Stimulated activated effector memory CD8-positive, alpha-beta T cell treated with anti-CD3 and anti-CD28 coated beads, Interleukin-12 subunit alpha, Interleukin-12 subunit beta, amount 100 ng/mL, for 72 hours (primary cell): ENCODE measurements at regions not wholly inside any gene's neighbourhood (a gene's known extent, or its start where the extent isn't known, plus 50 kb on each side); places are given as distances from the start of the nearest gene placed in this dataset.

Source experiments
- ATAC-seq: fragments of 150-1000 bp; cut with Tn5 transposase; 2 replicates; pipeline ENCODE4 v1.10.0; 2021
- DNase-seq, 2 donors: peaks; one replicate each; pipeline ENCODE4 v3.0.0; 2021 to 2022; ENCODE audit warnings: low spot score in 2 of 2
- H3K27ac Mint-ChIP-seq: one replicate; pipeline ENCODE4 v1.8.0; 2022; ENCODE audit warnings: mild to moderate bottlenecking, mixed read lengths
- H3K36me3 Mint-ChIP-seq: one replicate; pipeline ENCODE4 v1.8.0; 2022; ENCODE audit warnings: mild to moderate bottlenecking, mixed read lengths
- H3K4me1 Mint-ChIP-seq: one replicate; pipeline ENCODE4 v1.8.0; 2022; ENCODE audit warnings: mixed read lengths
- H3K4me3 Mint-ChIP-seq: one replicate; pipeline ENCODE4 v1.8.0; 2022; ENCODE audit warnings: mild to moderate bottlenecking, mixed read lengths
- H3K9me3 Mint-ChIP-seq: one replicate; pipeline ENCODE4 v1.8.0; 2022; ENCODE audit warnings: mixed read lengths

DNA sequence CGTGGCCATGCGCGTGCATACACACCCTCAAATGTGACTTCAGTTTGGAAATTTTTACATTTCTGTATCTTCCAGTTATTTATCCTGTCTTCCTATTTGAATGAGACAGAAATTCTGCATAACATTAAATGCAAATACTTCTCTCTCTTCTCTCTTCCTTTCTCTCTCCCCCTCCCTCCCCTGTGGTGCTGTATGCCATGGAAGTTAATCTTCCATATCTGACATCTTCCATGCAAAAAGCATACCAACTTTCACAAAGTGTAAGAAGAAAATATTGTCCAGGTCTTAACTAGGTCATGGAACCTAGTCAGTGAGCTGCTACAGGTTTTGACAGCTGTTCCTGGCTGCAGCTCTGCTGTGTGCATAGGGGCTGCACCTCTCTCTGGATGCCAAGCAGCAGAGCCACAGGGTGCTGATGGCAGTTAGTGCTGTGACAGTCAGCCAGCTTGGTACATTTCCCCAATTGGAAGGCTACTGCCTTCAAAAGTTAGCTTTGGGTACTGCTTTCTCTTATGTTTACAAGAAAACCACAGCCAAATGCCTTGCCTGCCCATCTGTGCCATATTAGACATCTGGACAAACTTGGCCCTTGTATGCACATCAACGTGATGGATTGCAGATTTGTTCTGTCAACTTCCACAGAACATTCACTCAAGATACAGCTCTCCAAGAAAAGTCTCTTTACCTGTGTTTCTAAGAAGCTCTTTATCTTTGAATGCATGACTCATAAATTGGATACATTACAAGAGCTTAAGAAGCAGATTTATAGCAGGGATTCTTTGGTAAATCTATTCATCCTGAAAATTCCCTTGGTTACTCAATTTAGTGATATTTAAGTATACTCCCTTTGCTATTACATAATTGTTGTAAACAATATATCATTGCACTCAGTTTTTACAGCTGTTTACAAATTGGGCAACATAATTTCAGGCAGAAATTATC, 623.8 kb downstream of the EPHA5 start:
- H3K27ac Mint-ChIP-seq: no peak overlapping the region
- H3K36me3 Mint-ChIP-seq: no peaks in the 10 kb centered on the region
- H3K4me3 Mint-ChIP-seq: no peak overlapping the region
- ATAC-seq (no peak), DNase-seq (no peak)
- no peaks in the 10 kb centered on the region for H3K4me1 Mint-ChIP-seq
- H3K9me3 Mint-ChIP-seq: peaks cover 18% of the 10 kb centered on the region

DNA sequence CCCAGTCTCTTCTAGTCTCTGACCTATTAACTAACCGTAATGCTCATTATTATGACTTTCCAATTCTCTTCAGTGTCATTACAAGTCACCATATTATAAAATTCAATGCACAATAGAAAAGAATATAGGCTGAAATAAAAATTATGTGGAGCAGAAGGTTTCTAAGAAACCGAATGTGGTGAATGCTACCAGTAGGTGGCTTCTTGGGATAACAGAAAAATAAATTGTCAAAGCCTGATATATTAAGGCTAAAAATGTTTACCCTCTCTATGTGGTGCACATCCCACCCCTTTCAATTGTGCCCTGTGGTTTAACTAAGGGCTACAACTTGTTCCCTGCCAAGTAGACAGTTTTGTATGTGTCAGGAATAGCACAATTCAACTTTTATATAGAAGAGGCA, 624.6 kb upstream of the TECRL start:
- DNase-seq (no peak), ATAC-seq (no peak)
- no peak overlapping the region for H3K27ac Mint-ChIP-seq
- no peak overlapping the region for H3K4me3 Mint-ChIP-seq
- no peaks in the 10 kb centered on the region for H3K36me3 Mint-ChIP-seq
- no peaks in the 10 kb centered on the region for H3K4me1 Mint-ChIP-seq
- H3K9me3 Mint-ChIP-seq: peaks cover 15% of the 10 kb centered on the region

DNA sequence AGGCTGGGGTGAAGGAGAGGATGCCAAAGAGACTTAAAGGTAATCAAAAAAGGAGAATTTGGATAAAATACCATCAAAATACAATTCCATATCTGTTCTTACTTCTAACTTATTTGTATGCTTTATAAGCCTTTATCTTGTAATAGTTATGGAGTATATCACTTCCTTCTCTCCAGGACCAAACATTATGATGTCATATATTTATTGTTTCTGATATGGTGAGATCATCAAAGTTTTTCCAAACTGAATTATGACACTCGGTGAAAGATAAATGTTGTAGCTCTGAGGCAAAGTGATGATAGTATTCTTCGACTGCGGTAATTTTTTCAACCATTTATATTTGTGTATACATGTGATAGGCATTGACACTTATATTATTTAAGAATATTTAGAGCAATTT, 619.3 kb upstream of the TECRL start:
- H3K4me1 Mint-ChIP-seq: no peaks in the 10 kb centered on the region
- H3K27ac Mint-ChIP-seq: no peak overlapping the region
- H3K4me3 Mint-ChIP-seq: no peak overlapping the region
- DNase-seq: no peak
- ATAC-seq: no peak
- H3K9me3 Mint-ChIP-seq: peaks cover 15% of the 10 kb centered on the region
- no peaks in the 10 kb centered on the region for H3K36me3 Mint-ChIP-seq

DNA sequence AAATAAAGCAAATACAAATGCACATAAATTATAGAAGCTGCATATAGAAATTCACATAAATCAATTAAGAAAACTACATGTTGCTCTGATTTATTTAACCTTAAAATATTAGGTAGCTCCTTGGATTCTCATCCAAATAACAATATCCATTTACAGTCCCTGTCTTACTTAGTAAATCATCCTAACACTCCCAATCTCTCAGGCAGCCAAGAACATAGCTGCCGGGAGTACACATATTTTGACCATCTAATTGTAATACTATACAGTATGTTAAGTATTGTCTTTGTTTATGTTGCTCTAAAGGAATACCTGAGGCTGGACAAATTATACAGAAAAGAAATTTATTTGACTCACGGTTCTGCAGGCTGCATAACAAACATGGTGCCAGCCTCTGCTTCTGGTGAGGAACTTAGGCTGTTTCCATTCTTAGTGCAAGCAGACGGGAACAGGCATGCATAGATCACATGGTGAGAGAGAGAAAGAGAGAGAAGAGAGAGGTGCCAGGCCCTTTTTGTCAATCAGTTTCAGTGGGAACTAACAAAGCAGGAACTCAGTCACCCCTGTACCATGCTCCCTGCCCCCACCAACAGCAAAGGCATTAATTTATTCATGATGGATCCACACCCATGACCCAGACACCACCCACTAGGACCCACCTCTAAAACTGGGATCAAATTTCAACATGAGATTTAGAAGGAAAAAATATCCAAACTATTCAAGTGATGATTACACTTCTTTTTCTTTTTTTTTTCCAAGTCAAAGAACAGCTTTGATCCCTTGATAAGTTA, 614.8 kb upstream of the TECRL start:
- ATAC-seq (no peak), DNase-seq (no peak)
- H3K4me3 Mint-ChIP-seq: no peak overlapping the region
- H3K27ac Mint-ChIP-seq: no peak overlapping the region
- H3K4me1 Mint-ChIP-seq: no peaks in the 10 kb centered on the region
- peaks cover 9% of the 10 kb centered on the region for H3K9me3 Mint-ChIP-seq
- H3K36me3 Mint-ChIP-seq: no peaks in the 10 kb centered on the region

DNA sequence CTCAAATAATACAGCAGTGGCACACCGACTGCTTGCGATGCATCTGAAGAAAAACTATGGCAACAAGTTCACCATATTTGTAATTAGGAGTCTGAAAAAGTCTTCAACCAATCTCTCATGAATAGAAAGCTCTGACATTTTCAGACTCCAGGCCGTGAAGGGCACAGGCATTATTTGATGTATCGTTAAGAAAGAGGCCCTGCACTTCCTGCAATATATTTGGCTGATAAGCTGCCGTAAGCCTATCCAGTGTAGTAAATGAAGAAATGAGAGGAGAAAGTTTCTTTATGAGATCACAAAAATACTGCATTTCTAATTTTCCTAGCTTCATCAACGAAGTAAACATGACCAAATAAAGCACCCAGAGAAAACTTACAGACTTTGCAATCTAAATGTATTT, 613.8 kb upstream of the TECRL start:
- peaks cover 3% of the 10 kb centered on the region for H3K9me3 Mint-ChIP-seq
- no peak overlapping the region for H3K27ac Mint-ChIP-seq
- DNase-seq (no peak), ATAC-seq (no peak)
- no peak overlapping the region for H3K4me3 Mint-ChIP-seq
- H3K36me3 Mint-ChIP-seq: no peaks in the 10 kb centered on the region
- H3K4me1 Mint-ChIP-seq: no peaks in the 10 kb centered on the region

DNA sequence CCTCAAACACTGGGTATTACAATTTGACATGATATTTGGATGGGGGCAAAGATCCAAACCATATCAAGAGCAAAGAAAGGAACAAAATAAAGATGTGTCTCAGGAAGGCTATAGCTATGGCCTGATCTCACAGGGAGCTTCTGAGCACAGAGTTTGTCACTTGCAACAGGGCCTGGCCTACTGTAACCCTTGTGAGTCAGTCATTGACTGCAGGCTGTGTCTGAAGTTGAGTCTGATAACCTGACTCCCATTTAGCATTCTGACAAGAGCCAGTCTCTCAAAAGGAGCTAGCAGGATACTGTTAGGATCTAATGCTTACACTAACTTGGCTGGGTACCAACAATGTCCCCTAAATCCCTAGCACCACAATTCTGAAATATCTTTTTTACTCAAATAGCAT, 612.5 kb upstream of the TECRL start:
- Mint-ChIP-seq H3K4me1 (no peaks in the 10 kb centered on the region), H3K36me3 (no peaks in the 10 kb centered on the region), H3K4me3 (no peak overlapping the region), H3K9me3 (peaks cover 8% of the 10 kb centered on the region), H3K27ac (no peak overlapping the region)
- ATAC-seq (no peak), DNase-seq (no peak)

DNA sequence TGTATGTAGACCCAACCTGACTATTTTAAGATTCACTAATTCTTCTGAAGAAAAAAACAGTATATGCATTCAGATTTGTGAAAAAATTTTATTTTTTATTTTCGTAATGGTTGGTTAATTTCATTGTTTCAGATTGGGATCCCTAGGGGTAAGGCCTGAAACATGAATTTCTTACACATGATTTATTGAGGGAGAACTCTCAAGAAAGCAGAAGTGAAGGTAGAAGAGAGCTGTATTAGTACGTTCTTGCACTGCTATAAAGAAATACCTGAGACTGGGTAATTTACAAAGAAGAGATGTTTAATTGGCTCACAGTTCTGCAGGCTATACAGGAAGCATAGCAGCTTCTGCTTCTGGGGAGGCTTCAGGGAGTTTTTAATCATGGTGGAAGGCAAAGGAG, 611.9 kb upstream of the TECRL start:
- Mint-ChIP-seq H3K4me1 (no peaks in the 10 kb centered on the region), H3K27ac (no peak overlapping the region), H3K9me3 (peaks cover 8% of the 10 kb centered on the region), H3K36me3 (no peaks in the 10 kb centered on the region), H3K4me3 (no peak overlapping the region)
- ATAC-seq (no peak), DNase-seq (no peak)

DNA sequence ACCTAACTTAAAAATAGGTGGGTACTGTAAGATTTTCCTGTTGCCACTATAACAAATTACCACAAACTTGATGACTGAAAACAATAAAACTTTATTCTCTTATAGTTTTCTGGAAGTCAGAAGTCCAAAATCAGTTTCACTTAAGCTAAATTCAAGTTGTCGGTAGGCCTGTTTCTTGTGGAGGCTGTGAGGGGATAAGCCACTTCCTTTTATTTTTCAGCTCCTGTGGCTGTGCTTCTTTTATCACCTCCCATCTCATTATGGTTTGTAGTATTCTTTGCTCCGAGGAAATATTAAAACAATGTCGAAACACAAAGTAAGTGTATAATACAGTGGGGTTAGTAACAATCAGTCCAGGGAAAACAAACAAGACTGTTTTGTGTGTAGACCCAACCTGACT, 610.5 kb upstream of the TECRL start:
- H3K9me3 Mint-ChIP-seq: peaks cover 8% of the 10 kb centered on the region
- H3K27ac Mint-ChIP-seq: no peak overlapping the region
- ATAC-seq: no peak
- DNase-seq: no peak
- no peaks in the 10 kb centered on the region for H3K4me1 Mint-ChIP-seq
- H3K4me3 Mint-ChIP-seq: no peak overlapping the region
- H3K36me3 Mint-ChIP-seq: no peaks in the 10 kb centered on the region

DNA sequence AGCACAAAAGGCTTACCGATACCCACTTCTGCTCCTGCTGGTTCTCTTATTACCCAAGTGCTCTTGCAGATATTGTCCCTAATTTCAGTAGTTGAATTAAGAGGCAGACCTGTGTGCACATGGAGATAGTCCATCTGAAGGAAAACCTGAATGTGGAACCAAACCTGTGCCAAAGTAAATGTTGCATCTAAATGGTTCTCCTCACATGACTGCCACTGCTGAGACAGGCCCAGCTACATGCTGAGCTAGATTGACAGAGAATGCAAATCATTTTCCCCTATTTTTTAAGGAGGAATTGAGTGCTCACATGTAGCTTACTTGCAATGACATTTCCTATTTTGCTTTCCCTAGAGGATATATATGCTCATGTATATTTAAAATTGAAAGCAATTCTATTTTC, 609.1 kb upstream of the TECRL start:
- no peak overlapping the region for H3K4me3 Mint-ChIP-seq
- no peak for DNase-seq
- H3K36me3 Mint-ChIP-seq: no peaks in the 10 kb centered on the region
- no peaks in the 10 kb centered on the region for H3K4me1 Mint-ChIP-seq
- H3K9me3 Mint-ChIP-seq: peaks cover 9% of the 10 kb centered on the region
- H3K27ac Mint-ChIP-seq: no peak overlapping the region
- no peak for ATAC-seq

DNA sequence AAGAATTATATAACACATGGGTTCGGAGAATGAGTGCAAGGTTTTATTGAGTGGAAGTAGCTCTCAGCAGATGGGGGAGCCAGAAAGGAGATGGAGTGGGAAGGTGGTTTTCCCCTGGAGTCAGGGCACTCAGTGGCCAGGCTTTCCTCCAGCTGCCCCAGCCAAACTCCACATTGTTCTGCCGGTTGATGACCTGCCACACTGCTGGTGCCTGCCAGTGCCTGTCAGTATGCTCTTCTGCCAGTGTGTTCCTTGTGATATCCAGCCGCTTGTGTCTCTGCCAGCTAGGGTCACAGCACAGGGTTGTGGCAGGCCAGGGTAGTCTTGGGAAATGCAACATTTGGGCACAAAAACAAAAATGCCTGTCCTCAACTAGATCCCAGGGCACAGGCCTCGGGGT, 604.8 kb upstream of the TECRL start:
- H3K27ac Mint-ChIP-seq: no peak overlapping the region
- no peak overlapping the region for H3K4me3 Mint-ChIP-seq
- peaks cover 14% of the 10 kb centered on the region for H3K9me3 Mint-ChIP-seq
- DNase-seq (no peak), ATAC-seq (no peak)
- H3K36me3 Mint-ChIP-seq: no peaks in the 10 kb centered on the region
- H3K4me1 Mint-ChIP-seq: no peaks in the 10 kb centered on the region

DNA sequence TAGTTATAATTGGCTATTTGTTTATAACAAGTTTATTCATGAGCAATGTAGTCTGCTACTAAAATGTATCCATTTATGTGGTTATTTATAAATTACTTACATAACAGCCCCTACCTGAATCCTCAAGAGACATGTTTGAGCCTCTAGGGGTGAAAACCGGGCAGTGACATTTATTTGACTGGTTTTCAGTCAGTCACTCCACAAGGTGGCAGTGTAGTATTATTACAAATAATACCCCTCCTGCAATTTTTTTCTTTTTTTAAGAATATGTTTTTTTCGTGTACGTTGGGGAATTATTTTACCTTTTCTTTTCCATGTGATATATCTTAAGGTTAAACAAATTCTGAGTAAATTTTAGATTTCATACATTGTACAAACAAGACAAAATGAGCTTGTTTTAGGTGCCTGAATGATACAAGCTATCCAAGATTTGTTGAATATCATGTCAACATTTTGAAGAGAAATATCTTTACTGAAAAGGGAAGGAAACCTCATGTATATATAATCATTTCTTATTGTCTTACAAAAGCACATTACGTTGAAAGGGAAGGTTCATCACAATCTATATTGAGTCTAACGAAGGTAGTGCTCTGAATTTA, 598.7 kb upstream of the TECRL start:
- H3K4me3 Mint-ChIP-seq: no peak overlapping the region

DNA sequence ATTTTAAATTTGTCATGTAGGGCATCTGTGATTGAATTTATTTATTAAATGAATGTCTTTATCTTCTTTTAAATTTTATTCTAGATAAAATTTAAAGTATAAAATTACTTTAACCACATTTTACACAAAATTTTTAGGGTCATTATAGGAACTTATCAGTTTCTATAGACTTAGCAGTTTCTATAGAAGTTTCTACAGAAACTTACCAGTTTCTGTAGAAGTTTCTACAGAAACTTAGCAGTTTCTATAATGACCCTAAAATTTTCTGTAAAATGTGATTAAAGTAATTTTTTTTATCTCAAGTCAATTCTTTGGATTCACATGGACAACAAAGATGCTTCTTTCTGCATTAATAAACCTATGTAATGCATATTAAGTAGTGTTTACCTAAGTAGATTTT, 565.9 kb upstream of the TECRL start:
- no peak for ATAC-seq
- H3K9me3 Mint-ChIP-seq: peaks cover 12% of the 10 kb centered on the region

More for the DNA sequence above, 598.7 kb upstream of the TECRL start:
- Mint-ChIP-seq H3K9me3 (peaks cover 13% of the 10 kb centered on the region), H3K27ac (no peak overlapping the region), H3K4me1 (no peaks in the 10 kb centered on the region), H3K36me3 (no peaks in the 10 kb centered on the region)
- no peak for ATAC-seq
- DNase-seq: no peak

DNA sequence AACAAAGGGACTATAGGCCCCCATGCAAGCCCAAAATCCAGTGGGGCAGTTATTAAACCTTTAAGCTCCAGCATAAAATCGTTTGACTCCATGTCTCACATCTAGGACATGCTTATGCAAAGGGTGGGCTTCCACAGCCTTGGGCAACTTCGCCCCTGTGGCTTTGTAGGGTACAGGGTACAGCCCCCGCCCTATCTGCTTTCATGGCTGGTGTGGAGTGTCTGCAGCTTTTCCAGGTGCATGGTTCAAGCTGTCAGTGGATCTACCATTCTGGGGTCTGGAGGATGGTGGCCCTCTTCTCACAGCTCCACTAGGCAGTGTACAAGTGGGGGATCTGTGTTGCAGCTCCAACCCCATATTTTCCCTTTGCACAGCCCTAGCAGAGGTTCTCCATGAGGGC, 559.8 kb upstream of the TECRL start:
- DNase-seq (no peak), ATAC-seq (no peak)
- Mint-ChIP-seq H3K4me1 (no peaks in the 10 kb centered on the region), H3K27ac (no peak overlapping the region), H3K36me3 (no peaks in the 10 kb centered on the region), H3K4me3 (no peak overlapping the region), H3K9me3 (peaks cover 6% of the 10 kb centered on the region)

More for the DNA sequence above, 565.9 kb upstream of the TECRL start:
- no peak for DNase-seq
- H3K4me3 Mint-ChIP-seq: no peak overlapping the region
- H3K27ac Mint-ChIP-seq: no peak overlapping the region
- no peaks in the 10 kb centered on the region for H3K36me3 Mint-ChIP-seq
- H3K4me1 Mint-ChIP-seq: no peaks in the 10 kb centered on the region

DNA sequence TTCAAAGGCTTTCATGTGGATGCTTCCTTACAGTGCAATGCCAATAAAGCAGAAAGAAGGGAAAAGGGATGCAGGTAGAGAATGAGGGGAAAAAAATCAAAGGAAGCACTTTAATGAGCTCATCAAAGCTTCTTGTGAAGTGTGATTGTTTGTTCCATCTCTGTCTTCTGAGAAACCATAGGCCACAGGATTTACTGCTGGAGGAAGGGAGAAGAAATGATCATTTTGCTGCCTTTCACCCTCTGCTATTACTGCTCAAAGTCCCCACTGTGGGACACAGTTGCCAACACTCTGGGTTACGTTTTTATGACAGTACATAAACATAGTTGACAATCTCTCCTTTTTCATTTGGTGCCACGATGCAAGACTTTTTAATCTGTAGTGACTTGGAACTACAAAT, 558.0 kb upstream of the TECRL start:
- Mint-ChIP-seq H3K36me3 (no peaks in the 10 kb centered on the region), H3K4me1 (no peaks in the 10 kb centered on the region), H3K9me3 (peaks cover 10% of the 10 kb centered on the region), H3K27ac (no peak overlapping the region), H3K4me3 (no peak overlapping the region)
- DNase-seq (no peak), ATAC-seq (no peak)

DNA sequence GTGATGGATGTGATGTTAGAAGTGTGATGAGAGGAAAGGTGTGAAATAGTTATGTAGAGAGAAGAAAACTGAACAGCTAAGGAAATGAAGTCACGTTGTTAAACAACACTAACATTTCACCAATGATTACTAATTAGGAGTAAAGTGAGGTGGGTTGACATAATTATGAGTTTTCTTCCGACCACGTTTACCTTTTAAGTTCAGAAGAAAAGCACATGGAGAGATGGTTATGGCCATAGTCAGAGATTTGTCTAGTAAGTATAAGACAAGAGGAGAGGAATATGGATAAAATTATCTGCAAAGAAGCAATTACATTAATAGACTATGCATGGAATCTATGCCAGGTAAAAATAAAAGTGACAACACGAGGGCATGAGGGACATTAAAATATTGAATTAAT, 551.3 kb upstream of the TECRL start:
- H3K9me3 Mint-ChIP-seq: peaks cover 25% of the 10 kb centered on the region
- DNase-seq (no peak), ATAC-seq (no peak)
- no peaks in the 10 kb centered on the region for H3K4me1 Mint-ChIP-seq
- H3K27ac Mint-ChIP-seq: no peak overlapping the region
- H3K36me3 Mint-ChIP-seq: no peaks in the 10 kb centered on the region
- no peak overlapping the region for H3K4me3 Mint-ChIP-seq

DNA sequence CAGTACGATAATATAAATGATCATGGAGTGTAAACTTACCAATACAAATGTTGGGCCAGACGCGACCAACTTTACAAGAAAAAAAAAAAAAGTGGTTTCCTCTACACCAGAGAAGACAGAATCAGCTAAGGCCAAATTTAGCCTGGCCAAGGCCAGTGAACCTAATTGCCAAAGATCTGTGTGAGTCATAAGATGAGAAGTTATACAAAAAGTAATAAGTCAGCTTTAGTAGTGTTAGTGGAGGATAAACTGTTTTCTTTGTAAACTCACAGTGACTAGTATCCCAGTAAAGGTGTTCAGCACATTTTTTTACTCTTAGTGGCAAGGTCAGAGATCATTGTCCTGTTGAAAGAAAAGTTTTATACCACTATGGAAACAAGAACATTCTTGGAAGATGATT, 531.4 kb upstream of the TECRL start:
- Mint-ChIP-seq H3K36me3 (no peaks in the 10 kb centered on the region), H3K27ac (no peak overlapping the region)
- no peak for DNase-seq

More for the DNA sequence above, 531.4 kb upstream of the TECRL start:
- H3K9me3 Mint-ChIP-seq: peaks cover 5% of the 10 kb centered on the region
- no peak for ATAC-seq
- no peak overlapping the region for H3K4me3 Mint-ChIP-seq
- H3K4me1 Mint-ChIP-seq: no peaks in the 10 kb centered on the region
